ENCODE measurements at regions not wholly inside any gene's neighbourhood (a gene's known extent, or its start where the extent isn't known, plus 50 kb on each side); places are given as distances from the start of the nearest gene placed in this dataset.

DNA sequence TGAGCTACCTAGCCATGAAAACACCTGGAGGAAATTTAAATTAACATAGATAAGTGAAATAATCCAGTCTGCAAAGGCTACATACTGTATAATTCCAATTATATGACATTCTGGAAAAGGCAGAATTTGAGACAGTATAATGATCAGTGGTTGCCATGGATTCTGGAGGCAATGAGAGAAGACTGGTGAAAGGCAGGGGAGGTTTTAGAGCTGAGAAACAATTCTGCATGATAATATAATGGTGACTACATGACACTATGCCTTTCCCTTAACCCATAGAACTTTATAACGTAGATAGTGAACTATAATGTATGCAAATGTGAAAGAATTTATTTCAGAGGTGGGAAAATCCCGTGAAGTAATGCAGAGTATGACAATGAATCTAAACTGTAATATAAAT is 749.3 kb downstream of the TRIB2 start:
- no peak overlapping the region for H4K91ac ChIP-seq (ENCODE audit: insufficient read length, low read depth, low read length)
- no peaks in the 10 kb centered on the region; the same call in 1 of the 2 replicates for H3K27me3 Mint-ChIP-seq (ENCODE audit: low read depth)
- H2BK15ac ChIP-seq (ENCODE audit: low read depth, low read length): no peak overlapping the region
- no peak for DNase-seq
- no peaks in the 10 kb centered on the region for H3K36me3 Mint-ChIP-seq (ENCODE audit: insufficient read depth in 1 of 3, low read depth in 3 of 3)
- TF ChIP-seq, protein P1, sequence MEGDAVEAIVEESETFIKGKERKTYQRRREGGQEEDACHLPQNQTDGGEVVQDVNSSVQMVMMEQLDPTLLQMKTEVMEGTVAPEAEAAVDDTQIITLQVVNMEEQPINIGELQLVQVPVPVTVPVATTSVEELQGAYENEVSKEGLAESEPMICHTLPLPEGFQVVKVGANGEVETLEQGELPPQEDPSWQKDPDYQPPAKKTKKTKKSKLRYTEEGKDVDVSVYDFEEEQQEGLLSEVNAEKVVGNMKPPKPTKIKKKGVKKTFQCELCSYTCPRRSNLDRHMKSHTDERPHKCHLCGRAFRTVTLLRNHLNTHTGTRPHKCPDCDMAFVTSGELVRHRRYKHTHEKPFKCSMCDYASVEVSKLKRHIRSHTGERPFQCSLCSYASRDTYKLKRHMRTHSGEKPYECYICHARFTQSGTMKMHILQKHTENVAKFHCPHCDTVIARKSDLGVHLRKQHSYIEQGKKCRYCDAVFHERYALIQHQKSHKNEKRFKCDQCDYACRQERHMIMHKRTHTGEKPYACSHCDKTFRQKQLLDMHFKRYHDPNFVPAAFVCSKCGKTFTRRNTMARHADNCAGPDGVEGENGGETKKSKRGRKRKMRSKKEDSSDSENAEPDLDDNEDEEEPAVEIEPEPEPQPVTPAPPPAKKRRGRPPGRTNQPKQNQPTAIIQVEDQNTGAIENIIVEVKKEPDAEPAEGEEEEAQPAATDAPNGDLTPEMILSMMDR (conservative IDR thresholded peaks at IDR 0.05): no peak
- H3K4me2 ChIP-seq (ENCODE audit: insufficient read depth, insufficient read length, low read length): no peak overlapping the region
- no peaks in the 10 kb centered on the region for H3K4me1 Mint-ChIP-seq
- no peaks in the 10 kb centered on the region for H3K79me1 ChIP-seq (ENCODE audit: insufficient read depth, low read depth, low read length, poor library complexity, severe bottlenecking)
- H2BK5ac ChIP-seq (ENCODE audit: insufficient read length, low read length): no peak overlapping the region
- H3K56ac ChIP-seq (ENCODE audit: insufficient read length, low read depth, low read length): no peak overlapping the region
- H3K9me3 ChIP-seq (ENCODE audit: control insufficient read depth, low read depth, low read length): no peaks in the 10 kb centered on the region
- no peak overlapping the region for H2AFZ ChIP-seq (ENCODE audit: low read length)
- H3K18ac ChIP-seq (ENCODE audit: insufficient read length, low read depth, low read length): no peak overlapping the region
- H3T11ph ChIP-seq (ENCODE audit: low read length): no peak overlapping the region
- H2BK20ac ChIP-seq (ENCODE audit: low read depth, low read length, poor library complexity, severe bottlenecking): no peak overlapping the region
- H3K27ac Mint-ChIP-seq: no peak overlapping the region
- no peaks in the 10 kb centered on the region for H3K23me2 ChIP-seq (ENCODE audit: insufficient read length, low read depth, low read length, poor library complexity, severe bottlenecking)
- no peak overlapping the region for H4K5ac ChIP-seq (ENCODE audit: insufficient read length, low read depth, low read length)
- no peak overlapping the region for H2AK5ac ChIP-seq (ENCODE audit: insufficient read length, low read length)
- H3K9ac ChIP-seq (ENCODE audit: extremely low read depth, insufficient read length, low read length): no peak overlapping the region
- no peaks in the 10 kb centered on the region for H3K9me3 Mint-ChIP-seq
- no peak overlapping the region for H3K23ac ChIP-seq (ENCODE audit: insufficient read length, low read depth, low read length)
- H3K4me1 ChIP-seq (ENCODE audit: insufficient read depth, low read length): no peaks in the 10 kb centered on the region
- no peak overlapping the region for H3K4ac ChIP-seq (ENCODE audit: low read depth, low read length)
- no peak overlapping the region for H3K27ac ChIP-seq (ENCODE audit: insufficient read length, low read depth, low read length)
- H3K27me3 ChIP-seq (ENCODE audit: insufficient read depth, low read length): no peaks in the 10 kb centered on the region
- no peak overlapping the region for H3K4me3 Mint-ChIP-seq
- no peaks in the 10 kb centered on the region for H3K79me2 ChIP-seq (ENCODE audit: insufficient read depth, low read length)
- no peak overlapping the region for H2BK12ac ChIP-seq (ENCODE audit: insufficient read length, low read depth, low read length)
- no peak overlapping the region for H3K14ac ChIP-seq (ENCODE audit: insufficient read depth, low read length)
- no peak overlapping the region for H2BK120ac ChIP-seq (ENCODE audit: low read depth, low read length, poor library complexity, severe bottlenecking)
- H4K8ac ChIP-seq (replicated peaks; ENCODE audit: insufficient read length, low read depth, low read length): no peak overlapping the region
- H4K20me1 ChIP-seq (ENCODE audit: control insufficient read depth, insufficient read depth, insufficient read length): no peaks in the 10 kb centered on the region
- WGBS (ENCODE audit: extremely low coverage, insufficient read length, low lambda C conversion rate): no CpG with 5 or more reads among the region's 2 CpGs
